Heart left ventricle (tissue), 16 donors: ENCODE measurements at regions not wholly inside any gene's neighbourhood (a gene's known extent, or its start where the extent isn't known, plus 50 kb on each side); places are given as distances from the start of the nearest gene placed in this dataset.

Experiments
- ATAC-seq, 4 donors: fragments of 200-7000 bp; cut with Tn5 transposase; one replicate each; pipeline ENCODE4 v1.9.1; 2020 to 2022; ENCODE audit warnings: moderate library complexity in 4 of 4, mild to moderate bottlenecking in 3 of 4, moderate number of reproducible peaks in 1 of 4
- DNase-seq, 5 donors: peaks; one replicate each; pipeline ENCODE4 v3.0.0-alpha.2; 2020
- H3K27ac ChIP-seq, 12 donors: fragments of 200-600 bp; sonication (generic) in 4 of 12; one replicate each; pipeline versions ENCODE4 v1.5.0 to v1.8.0; 2016 to 2022; ENCODE audit warnings: mild to moderate bottlenecking in 2 of 12
- H3K27me3 ChIP-seq, 9 donors: fragments of 200-600 bp; sonication (generic) in 2 of 9; one replicate each; pipeline versions ENCODE4 v1.5.1 to v1.8.0; 2016 to 2022; ENCODE audit warnings: mild to moderate bottlenecking in 3 of 9
- H3K36me3 ChIP-seq, 9 donors: fragments of 200-600 bp; sonication (generic) in 2 of 9; one replicate each; pipeline versions ENCODE4 v1.5.0 to v1.8.0; 2018 to 2022; ENCODE audit warnings: mild to moderate bottlenecking in 2 of 9
- H3K4me1 ChIP-seq, 12 donors: fragments of 200-600 bp; sonication (generic) in 4 of 12; one replicate each; pipeline versions ENCODE4 v1.5.0 to v1.8.0; 2016 to 2022; ENCODE audit warnings: mild to moderate bottlenecking in 3 of 12
- H3K4me3 ChIP-seq, 12 donors: fragments of 200-600 bp; sonication (generic) in 4 of 12; one replicate each; pipeline versions ENCODE4 v1.5.0 to v1.8.0; 2017 to 2022; ENCODE audit warnings: mild to moderate bottlenecking in 9 of 12, moderate library complexity in 4 of 12
- H3K9me3 ChIP-seq, 12 donors: fragments of 200-600 bp; sonication (generic) in 4 of 12; one replicate each; pipeline versions ENCODE4 v1.5.0 to v1.8.0; 2016 to 2022; ENCODE audit warnings: mild to moderate bottlenecking in 1 of 12
- POLR2A ChIP-seq, 2 donors: fragments of 450-650 bp; IDR thresholded peaks; one replicate each; pipeline ENCODE4 v1.6.1; 2017; ENCODE audit warnings: antibody characterized with exemption in 2 of 2, mild to moderate bottlenecking in 2 of 2, moderate library complexity in 2 of 2
- WGBS, 4 donors: extraction: QIAGEN DNeasy Blood & Tissue Kit in 2 of 4; methylation state at CpG; one replicate each; pipeline versions ENCODE4 v1.1.5 to v1.1.7; 2013 to 2018; 5-methylcytosine and 5-hydroxymethylcytosine counted together
- intact Hi-C, 10 donors: fragments of 100-400 bp; cut with DNase I; formaldehyde crosslinking; loops; one replicate each; pipeline versions ENCODE4 v1.11.1 to v1.14.2; 2022
- TF ChIP-seq, protein P1 (sequence below), 12 donors: fragments of 200-600 bp; sonication (generic) in 4 of 12; IDR thresholded peaks; one replicate each; pipeline versions ENCODE4 v1.5.0 to v1.8.0; 2018 to 2022; ENCODE audit warnings: antibody characterized with exemption in 12 of 12, mild to moderate bottlenecking in 5 of 12
- donor health status: ischemic (EF 13 %, LVEDD 7.1; RV severe dilation, severe dysfunction).
- donor health status: healthy with polysubstance abuse.
- donor health status: DM: no; HTN: yes; CAD: no.
- donor health status: DM: no; HTN: no; CAD: no.
- donor health status: ischemic (EF 25% LVEDD 6.9; RV normal size, moderate dysfunction).
- donor health status: ischemic (EF 25% LVEDD 5.7; RV mildly dilated, moderate dysfunction).
- donor health status: healthy.
- donor health status: DM: yes; HTN: yes; CAD: no.
- donor health status: ischemic (EF 35%, LVEDD 5.7; RV mildly dilated, moderate dysfunction).
- donor health status: nonischemic (EF 11% LVEDD 7.7; RV severe dilation, severe dysfunction).
- donor health status: DM: yes; HTN: yes; CAD: no.
- donor health status: PGD.
- donor health status: ischemic (EF 29% LVEDD 5.4; RV normal size, mild dysfunction).
- donor health status: nonischemic (EF 23%, LVEDD 6.1; RV moderate dilation, normal function).

GRCh38 chr7:50174948-50175347 is 81.9 kb upstream of the ZPBP start:
- intact Hi-C loops: no loop called here

GRCh38 chr7:50166997-50167965 is 74.2 kb upstream of the ZPBP start:
- Histone ChIP-seq H3K4me1 (no peaks in the 10 kb centered on the region), H3K27me3 (no peaks in the 10 kb centered on the region), H3K9me3 (no peaks in the 10 kb centered on the region), H3K4me3 (no peak overlapping the region), H3K27ac (no peak overlapping the region), H3K36me3 (no peaks in the 10 kb centered on the region)
- ATAC-seq: no peak
- DNase-seq: no peak
- TF ChIP-seq, protein P1, sequence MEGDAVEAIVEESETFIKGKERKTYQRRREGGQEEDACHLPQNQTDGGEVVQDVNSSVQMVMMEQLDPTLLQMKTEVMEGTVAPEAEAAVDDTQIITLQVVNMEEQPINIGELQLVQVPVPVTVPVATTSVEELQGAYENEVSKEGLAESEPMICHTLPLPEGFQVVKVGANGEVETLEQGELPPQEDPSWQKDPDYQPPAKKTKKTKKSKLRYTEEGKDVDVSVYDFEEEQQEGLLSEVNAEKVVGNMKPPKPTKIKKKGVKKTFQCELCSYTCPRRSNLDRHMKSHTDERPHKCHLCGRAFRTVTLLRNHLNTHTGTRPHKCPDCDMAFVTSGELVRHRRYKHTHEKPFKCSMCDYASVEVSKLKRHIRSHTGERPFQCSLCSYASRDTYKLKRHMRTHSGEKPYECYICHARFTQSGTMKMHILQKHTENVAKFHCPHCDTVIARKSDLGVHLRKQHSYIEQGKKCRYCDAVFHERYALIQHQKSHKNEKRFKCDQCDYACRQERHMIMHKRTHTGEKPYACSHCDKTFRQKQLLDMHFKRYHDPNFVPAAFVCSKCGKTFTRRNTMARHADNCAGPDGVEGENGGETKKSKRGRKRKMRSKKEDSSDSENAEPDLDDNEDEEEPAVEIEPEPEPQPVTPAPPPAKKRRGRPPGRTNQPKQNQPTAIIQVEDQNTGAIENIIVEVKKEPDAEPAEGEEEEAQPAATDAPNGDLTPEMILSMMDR (IDR thresholded peaks at IDR 0.05): no peak
- no peak for TF ChIP-seq POLR2A (IDR thresholded peaks at IDR 0.05)
- WGBS, 4 donors: 54 to 66% (median 65%) methylated on average over 11 to 13 of the region's 13 CpGs
- intact Hi-C loops: no loop called here

More at GRCh38 chr7:50174948-50175347, 81.9 kb upstream of the ZPBP start:
- no peaks in the 10 kb centered on the region for H3K36me3 ChIP-seq
- TF ChIP-seq POLR2A (IDR thresholded peaks at IDR 0.05): no peak
- TF ChIP-seq, protein P1 (IDR thresholded peaks at IDR 0.05): no peak
- H3K4me3 ChIP-seq: no peak overlapping the region
- H3K27me3 ChIP-seq: peaks cover 0 to 31% (median 3%) of the 10 kb centered on the region in 9 donors
- WGBS, 4 donors: 90 to 92% (median 91%) methylated on average over 1 of the region's 1 CpG
- no peak for ATAC-seq
- no peaks in the 10 kb centered on the region for H3K9me3 ChIP-seq
- peaks cover 0 to under 1% (median 0%) of the 10 kb centered on the region in 12 donors for H3K4me1 ChIP-seq
- no peak for DNase-seq
- no peak overlapping the region for H3K27ac ChIP-seq

GRCh38 chr7:50164559-50165170 is 71.6 kb upstream of the ZPBP start:
- 59 to 70% (median 64%) methylated on average over 6 of the region's 6 CpGs for WGBS, 4 donors
- no peak overlapping the region for H3K27ac ChIP-seq
- H3K4me3 ChIP-seq: no peak overlapping the region
- peaks cover 0 to 2% (median 0%) of the 10 kb centered on the region in 9 donors for H3K27me3 ChIP-seq
- H3K4me1 ChIP-seq: no peaks in the 10 kb centered on the region
- no peak for TF ChIP-seq POLR2A (IDR thresholded peaks at IDR 0.05)
- TF ChIP-seq, protein P1 (IDR thresholded peaks at IDR 0.05): no peak
- no peaks in the 10 kb centered on the region for H3K9me3 ChIP-seq
- DNase-seq: no peak
- ATAC-seq: no peak
- intact Hi-C loops: no loop called here
- no peaks in the 10 kb centered on the region for H3K36me3 ChIP-seq

DNA sequence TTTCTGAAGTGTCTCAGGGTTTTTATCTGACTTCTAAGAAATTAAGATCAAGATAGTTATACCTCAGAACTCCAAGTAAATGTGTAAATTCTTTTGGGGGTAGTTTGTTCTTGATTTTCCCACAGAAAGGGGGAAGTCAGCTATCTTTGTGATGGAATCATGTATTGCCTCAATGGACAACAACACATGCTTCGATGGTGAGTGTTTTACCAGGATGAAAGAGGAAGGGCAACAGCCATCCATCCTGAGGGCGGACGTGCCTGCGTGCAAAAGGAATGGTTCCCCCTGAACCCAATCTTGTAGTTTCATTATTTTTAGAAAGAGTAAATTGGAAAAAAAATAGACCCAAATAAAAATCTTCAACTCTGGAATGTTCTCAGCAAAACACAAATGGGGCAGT is 67.2 kb upstream of the ZPBP start:
- Histone ChIP-seq H3K4me3 (no peak overlapping the region), H3K36me3 (no peaks in the 10 kb centered on the region), H3K27me3 (peaks cover 0 to 7% (median 0%) of the 10 kb centered on the region in 9 donors), H3K4me1 (peaks cover 0 to 6% (median 0%) of the 10 kb centered on the region in 12 donors), H3K27ac (no peak overlapping the region), H3K9me3 (no peaks in the 10 kb centered on the region)
- 69 to 83% (median 81%) methylated on average over 4 of the region's 4 CpGs for WGBS, 4 donors
- ATAC-seq (no peak), DNase-seq (no peak)
- intact Hi-C loops: no loop called here
- TF ChIP-seq, protein P1 (IDR thresholded peaks at IDR 0.05): no peak
- TF ChIP-seq POLR2A (IDR thresholded peaks at IDR 0.05): no peak
